ENCODE measurements at regions not wholly inside any gene's neighbourhood (a gene's known extent, or its start where the extent isn't known, plus 50 kb on each side); places are given as distances from the start of the nearest gene placed in this dataset.
"Not testable (repeated sequence)": the region's sequence is repeated elsewhere in the genome, so short reads cannot be mapped to it uniquely, and the experiment has no call there.

DNA sequence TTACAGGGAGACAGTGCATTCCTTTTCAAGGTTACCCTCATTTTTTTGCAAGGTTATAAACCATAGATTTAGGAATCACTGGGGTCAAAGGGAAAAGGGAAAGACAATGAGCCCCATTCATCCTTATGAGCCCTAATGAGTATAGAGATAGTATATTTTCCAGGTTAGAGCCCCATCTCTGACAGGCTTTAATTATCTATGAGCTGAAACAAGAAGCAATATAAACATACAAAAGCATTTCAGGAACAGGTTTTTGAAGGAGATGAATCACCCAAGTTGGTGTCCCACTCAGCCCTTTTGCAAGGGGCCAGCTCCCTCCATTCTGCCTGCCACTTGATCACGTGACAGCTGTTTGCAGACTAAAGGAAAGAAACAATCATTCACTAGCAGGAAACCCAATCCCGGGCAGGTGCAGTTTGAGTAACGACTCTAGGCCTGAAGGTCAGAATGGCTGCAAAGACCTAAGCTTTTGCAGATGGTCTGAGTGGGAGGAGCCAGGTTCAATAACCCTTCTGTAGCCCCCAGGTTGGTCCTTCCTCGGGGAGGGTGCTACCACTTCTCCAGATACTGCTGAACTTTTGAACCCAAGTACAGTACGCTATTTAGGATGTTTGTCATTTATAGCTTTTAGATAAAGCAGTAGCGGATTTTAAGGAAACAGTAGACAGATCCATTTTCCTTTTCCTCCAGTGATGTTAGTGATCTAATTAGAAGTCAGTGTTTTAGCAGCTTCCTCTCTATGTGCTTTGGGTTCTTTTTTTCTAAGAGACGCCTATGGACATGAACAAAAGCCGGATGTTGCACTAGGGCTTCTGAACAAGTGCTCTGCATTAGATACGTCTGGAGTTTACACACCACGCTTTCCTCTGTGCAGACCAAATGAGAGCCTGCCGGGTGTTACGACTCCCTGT is 253.2 kb downstream of the SOX4 start:
- no peak for DNase-seq (ENCODE audit: low read depth in 2 of 2)

DNA sequence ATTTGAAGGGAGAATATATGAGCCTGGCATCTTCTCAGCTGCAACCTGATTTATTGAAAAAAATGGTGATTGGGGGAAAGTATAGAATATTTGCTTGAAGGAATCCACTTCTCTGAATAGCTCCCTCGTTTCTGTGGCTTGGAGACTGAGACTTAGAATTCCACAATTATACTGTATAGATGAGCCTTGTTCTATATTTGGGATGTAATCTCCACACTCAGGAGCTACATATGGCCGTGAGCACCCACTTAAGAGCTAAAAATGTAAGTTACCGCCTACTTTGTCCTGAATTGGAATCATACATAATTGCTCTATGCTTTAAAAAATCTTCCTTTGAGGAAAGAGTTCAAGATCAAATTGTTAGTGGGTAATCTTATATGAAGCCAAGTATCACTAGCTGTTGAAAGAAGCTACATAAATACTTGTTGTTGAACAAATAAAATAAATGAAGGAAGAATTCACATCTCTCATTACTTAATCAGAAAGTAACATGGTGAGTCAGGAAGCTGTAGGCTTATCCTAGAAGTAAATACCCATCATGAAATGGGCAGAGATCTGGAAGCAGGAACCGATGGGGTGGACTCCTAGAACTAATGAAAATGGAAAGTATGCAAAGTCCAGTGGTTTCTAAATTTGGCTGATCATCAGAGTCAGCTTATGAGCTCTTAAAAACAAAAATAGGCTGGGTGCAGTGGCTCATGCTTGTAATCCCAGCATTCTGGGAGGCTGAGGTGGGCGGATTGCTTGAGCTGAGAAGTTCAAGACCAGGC is 254.3 kb downstream of the SOX4 start:
- DNase-seq (ENCODE audit: low read depth in 2 of 2) = no peak

DNA sequence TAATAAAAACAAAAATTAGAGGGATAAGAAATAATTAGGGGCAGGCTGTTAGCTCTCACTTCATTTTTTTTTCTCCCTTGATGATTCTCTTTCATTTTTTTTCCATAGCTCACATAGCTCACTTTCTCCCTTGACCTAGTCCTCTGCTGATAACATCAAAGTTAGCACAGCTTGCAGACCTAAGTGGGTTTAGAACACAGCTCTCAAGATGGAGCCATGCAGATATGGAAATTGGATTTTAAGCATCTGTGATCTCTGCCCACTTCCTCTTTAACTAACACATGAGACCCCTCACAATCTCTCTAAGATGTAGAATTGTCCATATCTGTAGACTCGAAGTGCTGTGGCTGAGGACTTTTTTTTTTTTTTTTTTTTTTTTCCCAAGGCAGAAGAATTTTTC is 257.1 kb downstream of the SOX4 start:
- DNase-seq (ENCODE audit: low read depth in 2 of 2) = no peak

DNA sequence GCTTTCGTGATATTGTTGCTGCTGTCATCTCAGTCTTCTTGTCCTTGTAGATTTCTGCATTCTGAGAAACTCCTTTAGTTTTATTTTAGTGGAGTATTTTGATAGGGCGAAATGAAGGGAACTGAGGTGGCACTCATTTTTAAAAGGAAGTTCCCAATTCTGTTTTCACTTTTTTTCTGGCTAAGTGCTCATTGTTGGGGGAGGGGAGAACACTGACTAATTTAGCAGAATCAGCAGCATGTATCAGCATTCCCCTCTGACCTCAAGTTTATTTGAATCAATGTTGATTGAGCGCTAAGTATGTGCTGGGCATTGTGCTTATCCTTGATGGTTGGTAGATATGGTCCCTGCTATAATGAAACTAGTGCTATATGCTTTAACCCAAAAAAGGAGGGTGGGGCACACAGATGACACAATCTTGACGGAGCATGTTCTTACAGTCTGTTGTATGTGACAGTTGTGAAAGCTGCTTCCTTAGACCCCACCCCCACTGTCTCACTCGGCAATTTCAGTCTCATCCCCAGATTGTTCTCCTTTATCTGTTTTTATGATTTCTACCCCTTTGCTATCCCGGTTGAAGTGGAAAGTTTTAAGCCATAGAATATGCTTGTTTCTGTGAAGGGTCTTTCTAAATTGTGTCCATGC is 262.4 kb downstream of the SOX4 start:
- no peak for DNase-seq (ENCODE audit: low read depth in 2 of 2)

DNA sequence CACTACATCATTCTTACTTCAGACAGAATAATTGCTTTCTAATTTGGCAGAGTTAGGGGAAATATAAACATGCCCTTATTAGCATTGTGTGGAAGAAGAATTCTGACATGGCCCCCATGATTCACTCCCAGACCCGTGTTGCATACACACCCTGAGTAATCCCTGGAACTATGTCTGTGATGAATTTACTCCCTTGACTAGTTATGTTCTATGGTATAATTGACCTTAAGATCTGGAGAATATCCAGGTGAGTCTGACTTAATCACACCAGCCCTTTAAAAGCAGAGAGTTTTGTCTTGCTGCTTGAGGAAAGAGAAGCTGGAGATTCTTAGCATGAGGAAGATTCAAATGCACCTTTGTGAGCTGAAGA is 262.9 kb downstream of the SOX4 start:
- DNase-seq (ENCODE audit: low read depth in 2 of 2) = no peak

- no peak for DNase-seq (ENCODE audit: low read depth in 2 of 2)
These were observed 263.3 kb downstream of the SOX4 start for GRCh38 chr6:21856844-21857243.

DNA sequence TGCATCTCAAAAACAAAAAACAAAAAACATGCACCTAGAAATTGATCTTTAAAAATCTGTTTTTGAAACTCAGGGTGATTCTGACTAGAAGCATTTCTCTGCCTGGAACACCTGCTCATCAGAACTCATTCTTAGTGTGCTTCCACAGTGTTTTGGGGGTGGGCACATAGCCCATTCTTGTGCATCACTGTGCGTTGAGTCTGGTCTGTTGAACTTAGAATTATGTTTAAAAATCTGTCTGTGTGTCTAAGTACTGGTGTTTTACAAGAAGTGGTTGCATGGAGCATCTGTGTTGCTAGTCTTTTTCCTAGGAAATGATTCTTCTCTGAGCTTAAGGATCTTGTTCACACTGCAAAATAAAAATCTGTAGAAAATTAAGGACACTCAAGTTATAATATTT is 264.5 kb downstream of the SOX4 start:
- no peak for DNase-seq (ENCODE audit: low read depth in 2 of 2)

- no peak for DNase-seq (ENCODE audit: low read depth in 2 of 2)
These were observed 265.7 kb downstream of the SOX4 start for GRCh38 chr6:21859193-21859735.

GRCh38 chr6:21861942-21862341 is 268.4 kb downstream of the SOX4 start:
- no peak for DNase-seq (ENCODE audit: low read depth in 2 of 2)

- DNase-seq (ENCODE audit: low read depth in 2 of 2) = no peak
These were observed 270.7 kb downstream of the SOX4 start for GRCh38 chr6:21864206-21864605.

DNA sequence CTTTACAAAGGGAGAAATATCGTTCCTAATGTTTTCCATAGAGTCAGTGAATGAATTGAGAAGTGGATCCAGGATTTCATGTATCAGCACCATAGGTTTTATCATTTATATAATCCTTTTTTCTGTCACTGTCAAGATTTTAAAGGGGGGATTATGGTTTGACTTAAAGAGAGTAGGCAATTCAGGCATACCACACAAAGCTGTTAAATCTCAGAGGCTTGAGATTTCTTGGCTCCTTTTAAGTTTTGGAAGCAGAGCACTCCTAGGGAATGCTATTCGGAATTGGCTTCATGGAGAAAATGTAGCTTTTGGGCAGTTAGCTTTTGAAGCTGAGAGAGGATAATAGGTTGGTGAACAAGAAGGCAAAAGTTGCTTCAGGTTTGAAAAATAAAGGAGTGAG is 274.7 kb downstream of the SOX4 start:
- no peak for DNase-seq (ENCODE audit: low read depth in 2 of 2)

- DNase-seq (ENCODE audit: low read depth in 2 of 2) = no peak
These were observed 275.7 kb downstream of the SOX4 start for GRCh38 chr6:21869085-21869771.

- no peak for DNase-seq (ENCODE audit: low read depth in 2 of 2)
These were observed 276.7 kb downstream of the SOX4 start for GRCh38 chr6:21870076-21870730.

DNA sequence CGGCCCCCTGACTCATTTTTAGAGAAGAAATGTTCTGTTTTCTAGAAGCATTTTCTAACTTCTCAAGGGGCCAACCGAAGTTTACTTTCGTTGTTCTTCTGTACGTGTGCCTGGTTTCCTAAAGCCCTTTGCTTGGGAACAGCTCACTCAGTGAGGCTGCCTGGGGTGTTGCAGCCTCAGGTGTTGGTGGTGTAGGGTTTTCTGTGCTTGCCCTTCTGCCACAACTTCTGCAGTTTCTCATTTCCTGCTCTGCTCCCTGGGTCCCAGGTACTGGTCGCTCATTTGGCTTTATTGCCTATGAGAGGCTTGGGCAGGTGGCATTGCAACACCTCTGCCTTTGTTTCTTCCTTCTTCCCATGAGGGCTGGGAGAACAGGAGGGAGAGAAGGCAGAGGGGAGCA is 278.3 kb downstream of the SOX4 start:
- DNase-seq (ENCODE audit: low read depth in 2 of 2) = no peak

DNA sequence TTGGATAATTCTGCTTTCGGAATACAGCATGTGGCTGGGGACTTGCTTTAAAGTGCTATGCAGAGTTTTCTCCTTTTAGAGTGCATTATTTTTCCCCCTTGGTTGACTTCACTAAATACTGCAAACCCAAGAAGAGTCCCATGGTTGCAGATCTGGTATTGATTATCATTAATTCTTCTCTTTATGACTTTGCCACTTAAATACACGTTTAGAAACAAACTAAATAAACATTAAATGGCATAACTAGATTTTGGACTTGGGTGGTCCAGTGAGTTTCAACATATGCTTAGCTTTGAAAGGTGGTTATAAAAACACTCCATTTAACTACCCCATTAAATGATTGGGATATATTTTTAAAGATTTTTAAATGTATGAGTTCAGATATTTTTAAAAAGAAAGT is 279.2 kb downstream of the SOX4 start:
- DNase-seq (ENCODE audit: low read depth in 2 of 2) = no peak

GRCh38 chr6:21873562-21873961 is 280.0 kb downstream of the SOX4 start:
- no peak for DNase-seq (ENCODE audit: low read depth in 2 of 2)

DNA sequence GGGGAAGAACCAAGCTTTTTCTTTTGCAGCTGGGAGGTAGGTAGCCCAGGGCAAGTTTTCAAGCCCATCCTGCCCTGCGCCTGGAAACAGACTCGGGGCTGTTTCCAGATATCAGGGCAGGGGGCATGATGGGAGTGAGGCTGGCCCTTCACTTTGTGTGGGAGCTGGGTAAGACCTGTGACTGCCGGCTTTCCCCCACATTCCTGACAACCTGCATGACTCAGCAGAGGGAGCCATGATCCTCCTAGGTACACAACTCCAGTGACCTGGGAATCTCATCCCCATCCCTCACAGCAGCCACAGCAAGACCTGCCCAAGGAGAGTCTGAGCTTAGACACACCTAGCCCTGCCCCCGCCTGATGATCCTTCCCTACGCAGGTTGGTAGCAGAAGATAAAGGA is 280.8 kb downstream of the SOX4 start:
- no peak for DNase-seq (ENCODE audit: low read depth in 2 of 2)

- not testable (repeated sequence) for DNase-seq (ENCODE audit: low read depth in 2 of 2)
These were observed 283.5 kb downstream of the SOX4 start for GRCh38 chr6:21877037-21877436.

GRCh38 chr6:21880249-21880648 is 286.7 kb downstream of the SOX4 start:
- DNase-seq (ENCODE audit: low read depth in 2 of 2) = not testable (repeated sequence)

DNA sequence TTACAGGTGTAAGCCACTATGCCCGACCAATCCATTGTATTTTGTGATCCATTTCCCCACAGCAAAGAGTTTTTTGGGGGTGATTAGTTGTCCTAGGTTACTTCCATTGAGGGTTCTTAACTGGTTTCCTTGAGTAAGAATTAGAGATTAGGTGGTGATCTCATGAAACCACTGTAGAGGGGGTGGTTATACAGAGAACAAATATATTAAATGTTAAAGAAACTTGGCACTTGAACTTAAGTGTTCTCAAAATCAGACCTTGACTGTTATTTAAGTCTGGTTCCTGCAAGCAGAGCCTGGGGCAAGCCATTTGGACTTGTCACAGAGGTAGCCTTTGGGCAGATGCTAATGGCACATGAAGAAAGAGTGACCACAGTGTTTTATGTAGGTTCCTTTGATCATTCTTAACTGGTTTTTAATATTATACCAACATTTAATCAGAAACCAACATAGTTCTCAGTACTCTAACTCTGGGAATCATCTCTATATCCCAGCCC is 288.5 kb downstream of the SOX4 start:
- no peak for DNase-seq (ENCODE audit: low read depth in 2 of 2)
